ENCODE measurements at regions not wholly inside any gene's neighbourhood (a gene's known extent, or its start where the extent isn't known, plus 50 kb on each side); places are given as distances from the start of the nearest gene placed in this dataset.

DNA sequence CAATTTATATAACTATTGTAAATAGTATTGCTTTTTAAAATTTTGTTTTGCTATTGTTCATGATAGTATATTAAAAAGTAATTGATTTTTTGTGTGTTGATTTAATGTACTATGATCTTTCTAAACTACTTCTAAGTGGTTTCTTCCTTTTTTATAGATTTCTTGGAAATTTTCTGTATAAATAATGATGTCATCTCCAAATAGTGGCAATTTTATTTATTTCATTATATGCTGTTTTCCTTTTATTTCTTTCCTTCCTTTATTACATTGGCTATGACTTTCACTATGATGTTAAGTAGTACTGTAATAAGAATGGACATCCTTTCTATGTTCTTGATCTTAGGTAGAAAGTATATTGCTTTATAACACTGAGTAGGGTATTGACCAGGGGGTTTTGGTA, 451.5 kb upstream of the SPTLC3 start:
- TF ChIP-seq, protein P1, sequence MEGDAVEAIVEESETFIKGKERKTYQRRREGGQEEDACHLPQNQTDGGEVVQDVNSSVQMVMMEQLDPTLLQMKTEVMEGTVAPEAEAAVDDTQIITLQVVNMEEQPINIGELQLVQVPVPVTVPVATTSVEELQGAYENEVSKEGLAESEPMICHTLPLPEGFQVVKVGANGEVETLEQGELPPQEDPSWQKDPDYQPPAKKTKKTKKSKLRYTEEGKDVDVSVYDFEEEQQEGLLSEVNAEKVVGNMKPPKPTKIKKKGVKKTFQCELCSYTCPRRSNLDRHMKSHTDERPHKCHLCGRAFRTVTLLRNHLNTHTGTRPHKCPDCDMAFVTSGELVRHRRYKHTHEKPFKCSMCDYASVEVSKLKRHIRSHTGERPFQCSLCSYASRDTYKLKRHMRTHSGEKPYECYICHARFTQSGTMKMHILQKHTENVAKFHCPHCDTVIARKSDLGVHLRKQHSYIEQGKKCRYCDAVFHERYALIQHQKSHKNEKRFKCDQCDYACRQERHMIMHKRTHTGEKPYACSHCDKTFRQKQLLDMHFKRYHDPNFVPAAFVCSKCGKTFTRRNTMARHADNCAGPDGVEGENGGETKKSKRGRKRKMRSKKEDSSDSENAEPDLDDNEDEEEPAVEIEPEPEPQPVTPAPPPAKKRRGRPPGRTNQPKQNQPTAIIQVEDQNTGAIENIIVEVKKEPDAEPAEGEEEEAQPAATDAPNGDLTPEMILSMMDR (IDR thresholded peaks at IDR 0.05; ENCODE audit: low read depth, low read length) = no peak
- no peak for DNase-seq (ENCODE audit: extremely low read depth, low read depth)

DNA sequence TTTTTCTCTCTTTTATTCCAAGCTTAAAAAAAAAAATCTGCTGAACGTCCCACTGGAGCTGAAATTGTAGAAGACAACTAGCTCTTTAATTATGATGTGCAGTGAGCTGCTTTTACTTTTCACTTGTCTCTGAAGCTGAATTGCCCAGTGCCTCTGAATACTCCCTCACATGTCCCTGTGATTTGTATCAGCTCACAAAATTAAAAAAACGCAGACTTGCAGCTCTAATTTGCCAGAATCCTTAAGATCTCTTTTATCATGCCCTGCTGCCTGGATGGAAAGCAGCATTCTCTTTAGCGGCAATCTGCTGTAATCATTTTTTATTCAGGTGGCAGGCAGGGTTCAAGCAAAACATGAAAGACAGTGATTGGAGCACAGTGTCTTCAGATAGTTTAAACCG, 443.8 kb upstream of the SPTLC3 start:
- TF ChIP-seq, protein P1 (IDR thresholded peaks at IDR 0.05; ENCODE audit: low read depth, low read length) = no peak
- no peak for DNase-seq (ENCODE audit: extremely low read depth, low read depth)

DNA sequence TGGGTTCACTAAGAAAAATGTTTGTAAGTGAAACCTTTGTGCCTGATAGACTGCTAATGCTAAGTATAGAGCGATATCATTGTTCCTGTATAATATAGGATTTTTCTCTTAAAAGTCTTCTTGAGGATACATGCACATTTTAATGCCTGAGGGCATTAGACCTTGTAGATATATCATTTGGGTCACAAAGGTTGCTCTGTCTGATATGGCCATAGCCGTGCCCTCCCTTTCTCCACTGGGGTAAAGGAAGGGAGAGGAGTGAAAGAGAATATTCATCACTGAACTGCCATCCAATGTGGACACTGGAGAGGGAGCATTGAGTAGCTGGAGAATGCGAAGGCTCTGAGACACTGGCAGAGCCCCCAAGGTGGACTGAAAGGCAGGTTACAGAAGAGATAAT, 442.2 kb upstream of the SPTLC3 start:
- TF ChIP-seq, protein P1 (IDR thresholded peaks at IDR 0.05; ENCODE audit: low read depth, low read length) = no peak
- no peak for DNase-seq (ENCODE audit: extremely low read depth, low read depth)

DNA sequence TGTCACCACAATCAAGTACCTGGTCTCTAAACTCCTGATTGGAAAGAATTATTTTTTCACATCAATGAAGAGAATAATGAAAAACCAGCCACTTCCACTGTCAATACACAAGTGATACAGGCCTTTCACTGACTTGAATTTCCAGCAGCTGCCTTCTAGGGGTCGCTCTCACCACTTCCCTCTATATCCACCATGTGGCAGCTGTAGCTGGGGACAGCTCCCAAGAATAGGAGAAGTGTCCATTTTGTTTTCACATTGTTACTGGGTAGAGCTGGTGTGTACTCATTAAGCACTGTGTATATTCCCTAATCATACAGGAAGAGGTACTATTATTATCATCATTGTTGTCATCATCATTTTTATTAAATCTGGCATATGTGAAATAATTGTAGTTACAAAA, 438.4 kb upstream of the SPTLC3 start:
- no peak for DNase-seq (ENCODE audit: extremely low read depth, low read depth)
- TF ChIP-seq, protein P1 (IDR thresholded peaks at IDR 0.05; ENCODE audit: low read depth, low read length) = no peak

DNA sequence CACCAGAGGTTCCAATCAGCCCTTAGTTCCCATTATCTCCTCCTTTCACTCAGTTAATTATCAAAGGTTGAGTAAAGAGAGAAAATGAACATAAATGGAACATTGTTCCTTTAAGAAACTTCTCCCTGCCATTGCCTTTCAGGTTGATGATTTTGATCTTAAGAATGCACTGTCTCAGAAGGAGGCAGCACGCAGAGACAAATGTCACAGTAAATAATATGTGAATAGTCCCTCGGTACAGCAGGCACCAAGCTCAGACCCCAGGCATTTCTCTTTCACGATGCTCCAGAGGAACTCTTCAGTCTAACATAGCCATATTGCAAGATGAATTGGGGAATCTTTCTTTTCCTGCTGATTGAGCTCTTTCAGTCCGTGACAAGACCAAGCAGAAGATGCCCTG, 435.3 kb upstream of the SPTLC3 start:
- TF ChIP-seq, protein P1 (IDR thresholded peaks at IDR 0.05; ENCODE audit: low read depth, low read length) = no peak
- no peak for DNase-seq (ENCODE audit: extremely low read depth, low read depth)

DNA sequence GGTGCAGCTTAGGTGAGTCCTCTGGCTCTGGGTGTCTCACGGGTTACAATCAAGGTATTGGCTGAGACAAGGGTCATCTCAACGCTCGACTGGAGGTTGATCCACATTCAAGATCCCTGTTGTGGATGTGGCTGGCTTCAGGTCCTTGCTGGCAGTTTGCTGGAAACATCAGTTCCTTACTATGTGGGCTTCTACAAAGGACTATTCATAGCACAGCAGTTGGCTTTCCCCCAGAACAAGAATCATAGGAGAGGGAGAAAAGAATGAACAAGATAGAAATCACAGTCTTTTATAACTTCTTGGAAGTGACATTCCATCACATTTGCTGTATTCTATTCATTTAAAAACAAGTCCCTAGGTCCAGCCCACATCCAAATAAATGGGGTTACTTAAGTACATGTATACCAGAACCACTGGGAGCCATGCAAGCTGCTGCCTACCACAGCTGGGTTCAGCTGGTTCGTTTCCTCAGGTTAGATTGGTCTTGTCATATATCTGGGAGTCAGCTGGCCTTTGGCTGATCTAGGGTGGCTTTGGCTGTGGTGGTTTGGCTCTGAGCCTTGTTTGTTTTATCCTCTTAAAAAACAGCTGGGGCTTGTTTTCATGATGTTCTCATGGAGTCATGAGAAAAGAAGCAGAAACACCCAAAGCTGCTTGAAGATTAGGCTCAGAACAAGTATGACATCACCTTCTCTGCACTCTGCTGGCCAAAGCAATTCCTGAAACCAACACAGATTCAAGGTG, 433.2 kb upstream of the SPTLC3 start:
- TF ChIP-seq, protein P1 (IDR thresholded peaks at IDR 0.05; ENCODE audit: low read depth, low read length) = no peak
- DNase-seq (ENCODE audit: extremely low read depth, low read depth) = no peak

DNA sequence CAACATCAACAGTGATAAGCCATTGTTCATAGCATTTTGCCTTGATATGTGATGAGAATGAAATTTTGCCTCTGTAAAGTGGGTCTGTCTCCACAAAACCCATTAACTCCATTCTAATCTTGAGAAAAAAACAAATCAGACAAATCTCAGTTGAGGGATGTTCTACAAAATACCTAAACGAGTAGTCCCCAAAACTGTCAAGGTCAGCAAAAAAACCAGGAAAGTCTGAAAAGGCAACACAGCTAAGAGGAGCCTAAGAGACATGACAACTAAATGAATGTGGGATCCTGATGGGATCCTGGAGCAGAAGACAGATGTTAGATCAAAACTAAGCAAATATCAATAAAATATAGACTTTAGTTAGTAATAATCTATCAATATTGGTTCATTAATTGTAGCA, 431.6 kb upstream of the SPTLC3 start:
- DNase-seq (ENCODE audit: extremely low read depth, low read depth) = no peak
- TF ChIP-seq, protein P1 (IDR thresholded peaks at IDR 0.05; ENCODE audit: low read depth, low read length) = no peak

All from AG09319 (cell line).